CD4-positive, alpha-beta T cell treated with Interleukin-17A for 1 hour (primary cell): ENCODE measurements at regions not wholly inside any gene's neighbourhood (a gene's known extent, or its start where the extent isn't known, plus 50 kb on each side); places are given as distances from the start of the nearest gene placed in this dataset.
A peak's percentile ranks its signal among the peaks of the same experiment; 100 is the strongest.

Experiments used
- DNase-seq: peaks from one replicate; pipeline ENCODE4 v3.0.0-alpha.2; 2020

DNA sequence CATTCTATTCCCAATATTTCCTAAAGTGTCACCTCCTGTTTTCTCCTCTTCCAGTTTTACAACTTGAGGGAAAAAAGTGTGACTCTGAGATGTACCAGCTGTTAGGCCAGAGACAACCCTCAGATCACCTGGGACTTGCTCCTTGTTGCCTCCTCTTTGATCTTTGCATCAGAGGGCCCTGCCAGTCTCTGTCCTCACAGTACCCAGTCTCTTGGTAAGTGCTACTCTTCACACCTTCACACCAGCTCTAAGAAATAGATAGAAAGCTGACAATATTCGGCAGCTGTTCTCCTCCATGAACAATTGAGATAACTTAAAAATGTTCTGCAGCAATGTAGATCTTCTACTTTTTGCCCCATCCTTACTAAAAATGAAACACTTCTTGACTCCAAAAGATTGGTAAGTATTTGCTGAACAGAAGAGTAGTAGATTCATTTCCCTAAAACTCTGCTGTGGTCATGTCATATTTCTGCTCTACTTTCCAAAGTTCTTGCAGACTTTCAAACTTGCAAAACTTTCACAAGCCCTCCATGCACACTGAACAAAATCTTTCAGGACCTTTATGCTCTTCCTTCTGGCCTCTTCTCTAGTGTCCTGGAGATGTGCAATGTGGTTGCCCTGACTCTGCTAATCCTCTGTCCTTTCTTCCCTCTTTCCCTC is 188.6 kb downstream of the SNX18 start:
- DNase-seq: no peak

- no peak for DNase-seq
Observed at GRCh38 chr5:54704825-54705224, 187.3 kb downstream of the SNX18 start.

DNA sequence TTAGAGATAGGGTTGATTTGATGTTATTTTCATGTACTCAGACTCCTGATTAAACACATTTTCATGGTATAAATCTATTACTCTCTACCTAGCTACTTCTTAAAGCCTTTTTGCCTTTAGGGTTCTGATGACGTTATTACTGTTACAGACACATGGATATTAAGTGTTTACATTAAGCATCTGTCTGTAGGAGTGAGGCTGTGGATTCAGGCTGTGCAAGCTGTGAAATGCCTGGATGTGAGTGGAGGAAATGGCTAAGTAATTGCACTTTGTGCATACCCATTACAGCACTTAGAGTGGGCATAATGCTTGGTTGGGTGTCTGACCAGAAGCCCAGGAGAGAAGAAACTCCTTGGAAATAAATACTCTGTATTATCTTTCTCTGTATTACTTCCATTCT is 186.8 kb downstream of the SNX18 start:
- no peak for DNase-seq

- no peak for DNase-seq
Observed at GRCh38 chr5:54703565-54704255, 186.2 kb downstream of the SNX18 start.

- DNase-seq: no peak
Observed at GRCh38 chr5:54703133-54703532, 185.6 kb downstream of the SNX18 start.

- no peak for DNase-seq
Observed at GRCh38 chr5:54702470-54702869, 184.9 kb downstream of the SNX18 start.

DNA sequence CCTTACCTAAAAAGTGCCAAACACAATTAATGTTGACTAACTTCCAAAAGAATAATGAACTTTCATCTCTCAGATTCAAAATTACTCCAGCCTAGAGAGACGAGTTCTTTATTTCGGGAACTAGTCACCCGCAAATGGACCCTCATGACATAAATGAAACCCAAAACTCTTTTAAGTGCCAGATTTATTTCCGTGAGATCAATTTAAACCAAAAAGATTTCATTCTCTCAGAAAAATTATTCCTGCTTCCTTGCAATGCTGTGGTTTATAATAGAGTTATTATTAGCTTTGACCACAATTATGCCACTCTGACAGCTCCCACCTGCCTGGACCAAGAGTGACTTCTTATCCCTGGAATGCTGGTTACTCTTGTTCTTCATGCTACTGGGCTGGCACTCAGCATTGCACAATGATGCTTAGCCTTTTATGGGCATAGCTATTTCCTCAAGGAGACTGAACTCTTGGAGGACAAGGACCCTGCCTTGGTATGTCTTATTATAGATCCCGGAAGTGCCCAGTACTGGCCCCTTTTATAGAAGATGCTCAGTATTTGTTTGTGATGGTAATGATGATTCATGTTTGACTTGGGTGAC is 183.5 kb downstream of the SNX18 start:
- no peak for DNase-seq

GRCh38 chr5:54696931-54697330 is 179.4 kb downstream of the SNX18 start:
- no peak for DNase-seq

GRCh38 chr5:54696346-54696745 is 178.8 kb downstream of the SNX18 start:
- DNase-seq: no peak

DNA sequence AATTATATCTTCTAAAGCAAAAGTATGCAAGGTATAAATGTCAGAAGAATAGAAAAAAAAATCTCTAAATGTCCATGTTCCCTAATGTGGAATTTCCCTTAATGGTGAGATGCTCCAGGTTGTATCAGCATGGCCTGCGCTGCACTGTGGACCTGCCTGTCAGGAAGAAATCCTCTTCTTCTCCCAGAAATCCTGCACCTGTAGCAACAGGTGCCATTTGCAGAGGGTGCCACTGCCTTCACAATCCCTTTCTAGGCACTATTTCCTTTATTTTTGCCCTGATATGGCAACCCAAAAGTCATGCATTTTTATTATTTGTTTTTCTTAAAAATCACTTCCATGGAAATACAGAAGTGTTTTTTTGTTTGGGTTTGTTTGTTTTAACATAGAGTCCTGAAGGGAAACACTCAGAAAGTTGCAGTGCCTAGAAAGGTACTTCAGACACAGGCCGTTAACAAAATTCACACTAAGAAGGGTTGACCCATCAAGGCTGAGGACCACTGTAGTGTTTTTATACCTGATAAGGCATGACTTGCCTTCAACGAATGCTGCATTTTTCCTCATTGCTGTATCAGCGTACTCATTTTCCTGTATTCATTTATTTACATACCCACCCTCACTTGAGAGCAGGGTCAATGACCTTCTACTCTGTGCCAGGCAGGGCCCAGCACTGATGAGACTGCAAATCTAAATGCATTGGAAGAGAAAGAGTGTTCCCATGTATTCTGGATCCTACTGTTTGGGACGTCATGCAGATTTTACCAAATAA is 177.8 kb downstream of the SNX18 start:
- DNase-seq: no peak

GRCh38 chr5:54693936-54694657 is 176.5 kb downstream of the SNX18 start:
- DNase-seq: no peak

GRCh38 chr5:54692631-54693030 is 175.1 kb downstream of the SNX18 start:
- no peak for DNase-seq

DNA sequence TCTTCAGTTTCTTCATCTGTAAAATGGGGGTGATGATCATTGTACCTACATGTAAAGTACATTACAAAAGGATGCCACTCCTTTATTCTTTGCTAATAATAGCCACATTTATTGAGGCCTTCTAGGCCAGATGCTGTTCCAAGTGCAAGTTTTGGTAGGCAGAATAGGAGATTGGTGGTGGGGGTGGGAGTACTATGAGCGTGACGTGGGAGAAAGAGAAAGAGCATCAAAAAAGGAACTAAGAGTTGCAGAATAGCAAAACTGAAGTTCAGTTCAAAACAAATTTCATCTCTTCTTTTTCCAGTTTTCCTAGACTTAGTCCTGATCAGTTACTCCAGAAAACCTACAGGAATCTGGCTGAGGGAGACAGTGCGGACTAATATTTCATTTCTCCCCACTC is 174.1 kb downstream of the SNX18 start:
- DNase-seq: no peak

DNA sequence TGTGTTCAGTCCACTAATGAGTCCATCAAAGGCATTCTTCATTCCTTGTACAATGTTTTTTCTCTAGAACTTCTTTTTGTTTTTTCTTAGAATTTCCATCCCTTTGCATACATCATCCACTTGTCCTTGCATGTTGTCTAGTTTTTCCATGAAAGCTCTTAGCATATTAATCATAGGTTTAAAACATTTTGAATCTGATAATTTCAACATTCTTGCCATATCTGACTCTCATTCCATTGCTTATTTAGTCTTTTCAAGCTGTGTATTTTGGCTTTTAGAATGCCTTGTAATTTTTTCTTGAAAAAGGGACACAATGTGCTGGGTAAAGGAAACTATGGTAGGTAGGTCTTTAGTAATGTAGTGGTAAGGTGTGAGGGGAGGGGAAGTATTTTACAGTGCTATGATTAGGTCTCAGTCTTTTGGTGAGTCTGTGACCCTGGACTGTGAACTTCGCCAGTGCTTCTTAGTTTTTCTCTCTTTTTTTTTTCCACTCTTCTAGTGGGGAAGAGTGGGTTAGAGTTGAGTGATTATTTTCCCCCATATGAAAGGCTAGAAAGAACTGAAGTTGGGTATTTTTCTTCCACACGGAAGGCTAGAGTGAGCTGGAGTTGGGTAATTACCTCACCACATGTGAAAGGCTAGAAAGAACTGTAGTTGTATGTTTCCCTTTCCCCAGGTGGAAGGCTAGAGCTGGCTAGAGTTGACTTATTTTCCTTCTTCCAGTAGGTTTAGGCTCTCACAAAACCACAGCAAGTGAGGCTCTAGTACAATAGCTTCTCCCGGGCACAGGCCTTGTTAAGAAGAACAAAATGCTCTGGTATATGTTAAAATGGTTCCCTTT is 172.1 kb downstream of the SNX18 start:
- no peak for DNase-seq

GRCh38 chr5:54680998-54681397 is 163.4 kb downstream of the SNX18 start:
- DNase-seq: no peak

DNA sequence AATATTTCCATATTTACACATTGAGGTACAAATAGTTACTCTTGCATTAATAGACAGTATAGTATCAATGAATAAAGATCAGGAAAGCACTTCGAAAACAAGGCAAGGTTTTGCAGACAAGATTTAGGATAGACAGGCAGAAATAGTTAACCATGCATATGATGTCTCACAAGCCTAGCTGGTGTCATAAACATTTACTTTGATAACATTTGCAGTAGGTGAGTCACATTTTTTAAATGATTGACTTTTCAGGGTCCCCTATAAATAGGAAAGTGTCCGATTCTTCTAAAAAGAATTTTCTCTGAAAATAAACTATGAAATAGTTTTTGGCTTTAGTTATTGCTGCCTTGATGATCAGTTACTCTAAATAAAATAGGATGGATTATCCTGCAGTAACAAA is 162.1 kb downstream of the SNX18 start:
- DNase-seq: no peak

DNA sequence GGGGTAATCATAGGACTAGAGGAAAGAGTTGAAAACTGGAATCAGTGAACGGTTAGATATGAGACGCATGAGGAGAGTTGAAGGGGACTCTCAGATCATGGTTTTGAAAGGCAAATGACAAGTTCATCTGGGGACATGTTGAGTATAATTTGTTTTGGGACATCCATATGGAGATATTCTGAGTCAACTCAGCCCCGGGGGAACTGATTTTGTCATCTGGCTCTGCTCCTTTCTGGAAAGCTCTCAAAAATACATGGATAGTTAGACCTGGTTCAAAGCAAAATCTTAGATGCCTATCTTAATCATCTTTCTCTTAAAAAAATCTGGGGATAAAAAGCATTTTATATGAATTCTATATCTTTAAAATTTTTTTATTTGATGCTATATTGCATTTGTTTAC is 161.2 kb downstream of the SNX18 start:
- DNase-seq: no peak

DNA sequence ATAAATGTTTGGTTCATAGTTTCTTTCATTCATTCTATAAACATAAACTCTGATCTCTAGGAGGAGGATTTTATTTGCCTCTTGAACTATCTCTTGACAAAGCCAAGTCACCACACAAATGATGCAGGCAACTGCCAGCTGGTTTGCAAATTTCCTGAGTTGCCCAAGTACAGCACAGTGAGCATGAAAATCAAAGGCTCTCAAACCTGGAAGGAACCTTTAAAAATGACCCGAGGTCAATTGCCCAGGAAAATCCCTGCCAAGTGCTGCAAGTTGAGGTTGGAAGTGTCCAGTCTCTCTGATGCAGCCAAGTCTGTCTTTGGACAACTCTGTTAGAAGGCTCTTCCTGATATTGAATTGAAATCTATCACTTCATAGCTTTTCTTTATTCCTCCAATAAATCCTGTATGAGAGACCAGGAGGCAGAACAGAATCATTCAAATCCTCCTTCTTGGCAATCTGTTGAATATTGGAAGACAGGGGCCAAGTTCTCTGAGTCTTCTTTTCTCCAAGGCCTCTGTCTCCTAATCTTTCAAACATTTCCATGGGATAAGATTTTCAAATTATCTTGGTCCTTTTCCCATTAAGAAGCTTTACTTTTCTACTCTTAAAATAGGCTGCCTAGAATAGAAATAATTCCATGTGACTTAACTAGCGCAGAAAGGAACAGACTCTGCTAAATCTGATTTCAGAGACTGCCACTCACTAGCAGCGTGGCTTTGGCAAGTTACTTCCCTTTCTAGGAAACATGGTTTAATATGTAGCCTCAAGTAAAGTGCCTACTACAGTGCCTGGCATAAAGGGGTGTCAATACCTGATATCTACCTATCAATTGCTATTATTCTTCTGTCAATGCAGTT is 159.2 kb downstream of the SNX18 start:
- no peak for DNase-seq

DNA sequence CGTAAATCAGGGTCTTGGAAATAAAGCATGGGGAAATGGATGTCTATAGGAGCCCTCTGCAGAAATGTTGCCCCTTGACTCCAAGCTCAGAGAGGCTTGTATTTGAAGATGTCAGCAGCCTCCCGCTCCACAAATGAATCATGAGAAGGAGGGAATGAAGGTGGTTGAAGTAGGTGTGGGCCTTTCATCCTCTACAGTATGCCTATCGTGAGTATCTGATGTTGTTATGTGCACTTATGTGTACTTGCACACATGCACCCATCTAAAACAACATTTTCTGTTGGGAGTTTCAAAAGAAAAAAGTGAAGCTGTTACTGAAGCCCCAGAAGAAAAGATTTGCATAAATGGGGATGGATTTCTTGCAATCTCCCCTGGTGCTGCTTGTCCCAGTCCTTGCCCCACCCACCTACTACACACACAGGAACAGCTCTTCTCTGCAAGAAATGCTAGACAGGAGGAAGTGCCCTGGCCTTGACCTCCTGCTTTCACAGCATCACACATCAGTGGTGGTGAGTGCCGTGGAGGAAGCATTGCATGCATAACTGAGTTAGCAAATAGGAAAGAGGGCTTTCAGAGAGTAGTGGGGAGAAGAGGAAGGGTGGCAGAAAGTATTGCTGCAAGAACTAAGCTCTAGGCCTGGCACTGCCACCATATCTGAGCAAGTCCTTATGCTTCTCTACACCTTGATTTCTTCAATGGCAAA is 156.1 kb downstream of the SNX18 start:
- DNase-seq: peak; percentile 61

- DNase-seq: no peak
Observed at GRCh38 chr5:54672871-54673270, 155.3 kb downstream of the SNX18 start.
